GM08714 (cell line): ENCODE measurements at regions not wholly inside any gene's neighbourhood (a gene's known extent, or its start where the extent isn't known, plus 50 kb on each side); places are given as distances from the start of the nearest gene placed in this dataset.
"Not testable (repeated sequence)": the region's sequence is repeated elsewhere in the genome, so short reads cannot be mapped to it uniquely, and the experiment has no call there.

Experiments used
- H3K4me3 ChIP-seq: fragments of 200-500 bp; sonication (Bioruptor generic); 2 replicates; pipeline ENCODE4 v1.5.1; 2014; ENCODE audit warnings: mild to moderate bottlenecking, low read length, inconsistent platforms
- ZNF274 ChIP-seq: IDR thresholded peaks from 2 replicates; pipeline ENCODE4 v1.6.1; 2012; ENCODE audit warnings: mild to moderate bottlenecking, low read depth, low read length

DNA sequence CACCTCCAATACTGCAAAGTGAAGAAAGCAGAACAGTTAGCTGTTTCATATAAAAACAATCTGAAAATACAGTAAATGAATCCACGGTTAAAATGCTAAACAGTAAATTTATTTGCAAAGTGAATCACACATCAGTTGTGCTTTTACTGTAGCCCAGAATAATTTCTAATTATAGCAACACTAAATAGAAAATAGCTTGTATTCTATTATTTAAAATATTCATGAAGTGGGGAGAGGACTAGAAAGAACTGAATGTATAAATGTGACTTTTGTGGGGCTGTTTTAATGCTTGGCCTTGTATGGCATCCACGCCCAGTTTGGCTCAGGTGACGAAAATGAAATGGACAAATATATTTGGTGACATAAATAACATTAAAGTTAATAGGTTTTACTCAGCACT, 148.2 kb downstream of the ATP23 start:
- no peak overlapping the region for H3K4me3 ChIP-seq
- TF ChIP-seq ZNF274: no peak

GRCh38 chr12:58090685-58091084, 149.3 kb downstream of the ATP23 start:
- H3K4me3 ChIP-seq: no peak overlapping the region
- no peak for TF ChIP-seq ZNF274

GRCh38 chr12:58095002-58095401, 153.6 kb downstream of the ATP23 start:
- TF ChIP-seq ZNF274: no peak
- no peak overlapping the region for H3K4me3 ChIP-seq

GRCh38 chr12:58097741-58098140, 156.4 kb downstream of the ATP23 start:
- H3K4me3 ChIP-seq: no peak overlapping the region
- no peak for TF ChIP-seq ZNF274

GRCh38 chr12:58099476-58099875, 158.1 kb downstream of the ATP23 start:
- TF ChIP-seq ZNF274: no peak
- no peak overlapping the region for H3K4me3 ChIP-seq

- no peak for TF ChIP-seq ZNF274
- no peak overlapping the region for H3K4me3 ChIP-seq
These were observed 163.0 kb downstream of the ATP23 start for GRCh38 chr12:58104351-58104755.

DNA sequence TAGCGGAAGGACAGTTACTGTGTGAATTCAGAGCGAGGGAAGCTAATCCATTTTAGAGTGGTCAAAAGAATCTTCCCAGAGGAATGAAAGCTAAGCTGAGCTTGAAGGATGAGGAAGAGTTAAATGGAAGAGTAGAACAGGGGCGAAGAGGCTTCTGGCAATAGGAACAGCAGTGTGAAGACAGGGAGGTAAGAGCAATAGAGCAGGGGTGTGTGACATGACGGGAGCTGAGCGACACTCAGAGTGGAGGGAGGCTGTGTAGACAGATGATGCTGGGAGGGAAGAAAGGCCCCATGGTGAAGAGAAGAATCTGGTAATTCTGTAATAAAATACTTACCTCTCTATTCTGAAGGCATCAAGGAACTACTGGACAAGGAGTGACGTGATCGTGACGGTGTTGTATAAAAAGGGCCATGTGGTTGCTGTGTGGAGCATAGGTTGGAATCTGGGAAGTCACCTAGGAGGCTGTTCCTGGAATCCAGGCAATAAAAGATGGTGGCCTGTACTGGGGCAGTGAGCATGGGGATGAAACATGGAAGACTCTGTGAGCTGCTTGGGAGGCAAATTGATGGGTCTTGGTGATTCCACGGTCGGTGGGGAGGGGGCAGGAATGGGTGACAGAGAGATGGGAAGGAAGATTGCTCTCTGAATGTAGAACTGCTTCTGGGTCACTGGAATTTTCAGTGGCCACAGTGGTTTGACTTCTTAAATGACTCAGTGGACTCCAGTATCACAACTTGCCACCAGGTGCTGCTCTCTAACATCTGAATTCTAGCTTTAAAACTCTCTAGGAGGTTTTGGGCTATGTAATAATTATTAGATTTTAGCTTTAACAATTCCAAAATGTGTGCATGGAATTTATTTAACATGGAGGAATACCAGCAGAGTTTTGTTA, 164.1 kb downstream of the ATP23 start:
- no peak overlapping the region for H3K4me3 ChIP-seq
- no peak for TF ChIP-seq ZNF274

GRCh38 chr12:58106195-58106594, 164.8 kb downstream of the ATP23 start:
- no peak overlapping the region for H3K4me3 ChIP-seq
- TF ChIP-seq ZNF274: no peak

- no peak for TF ChIP-seq ZNF274
- H3K4me3 ChIP-seq: no peak overlapping the region
These were observed 175.8 kb downstream of the ATP23 start for GRCh38 chr12:58117201-58117600.

DNA sequence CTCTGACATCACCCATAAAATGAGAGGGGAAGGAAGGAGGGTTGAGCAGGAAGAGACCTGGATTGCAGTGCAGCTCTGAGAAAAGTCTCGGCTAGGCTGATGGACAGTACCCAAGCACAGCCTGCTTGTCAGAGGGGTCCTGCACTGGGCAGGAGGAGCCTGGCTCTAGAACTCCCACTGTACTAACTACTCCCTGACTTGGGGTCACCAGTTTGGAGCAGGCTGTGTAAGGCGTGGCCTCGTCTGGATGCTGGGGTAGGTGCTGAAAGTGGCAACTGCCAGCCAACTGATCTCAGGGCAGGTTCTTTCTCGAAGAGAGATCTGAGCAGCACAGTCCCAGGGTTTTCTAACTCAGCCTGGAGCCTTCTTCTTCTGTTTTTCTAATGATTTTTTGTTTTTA, 176.3 kb downstream of the ATP23 start:
- no peak for TF ChIP-seq ZNF274
- H3K4me3 ChIP-seq: no peak overlapping the region

DNA sequence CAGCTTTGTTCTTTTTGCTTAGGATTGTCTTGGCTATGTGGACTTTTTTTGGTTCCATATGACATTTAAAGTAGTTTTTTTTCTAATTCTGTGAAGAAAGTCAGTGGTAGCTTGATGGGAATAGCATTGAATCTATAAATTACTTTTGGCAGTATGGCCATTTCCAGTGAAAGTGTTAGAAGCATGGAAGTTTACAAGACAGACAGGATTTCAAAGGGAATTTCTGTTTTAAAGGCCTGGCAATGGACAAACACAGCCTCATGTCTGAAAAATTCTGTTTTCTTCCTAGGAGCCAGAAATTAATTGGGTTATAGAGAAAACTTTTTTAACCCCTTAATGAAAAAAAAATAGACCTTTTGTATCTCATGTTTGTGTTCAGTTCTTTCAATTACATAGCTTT, 184.4 kb downstream of the ATP23 start:
- not testable (repeated sequence) for H3K4me3 ChIP-seq

GRCh38 chr12:58131986-58132755, 190.8 kb downstream of the ATP23 start:
- no peak for TF ChIP-seq ZNF274

GRCh38 chr12:58138424-58138823, 197.1 kb downstream of the ATP23 start:
- no peak overlapping the region for H3K4me3 ChIP-seq
- no peak for TF ChIP-seq ZNF274

More at GRCh38 chr12:58131986-58132755, 190.8 kb downstream of the ATP23 start:
- no peak overlapping the region for H3K4me3 ChIP-seq

GRCh38 chr12:58139894-58140293, 198.5 kb downstream of the ATP23 start:
- H3K4me3 ChIP-seq: no peak overlapping the region
- no peak for TF ChIP-seq ZNF274

DNA sequence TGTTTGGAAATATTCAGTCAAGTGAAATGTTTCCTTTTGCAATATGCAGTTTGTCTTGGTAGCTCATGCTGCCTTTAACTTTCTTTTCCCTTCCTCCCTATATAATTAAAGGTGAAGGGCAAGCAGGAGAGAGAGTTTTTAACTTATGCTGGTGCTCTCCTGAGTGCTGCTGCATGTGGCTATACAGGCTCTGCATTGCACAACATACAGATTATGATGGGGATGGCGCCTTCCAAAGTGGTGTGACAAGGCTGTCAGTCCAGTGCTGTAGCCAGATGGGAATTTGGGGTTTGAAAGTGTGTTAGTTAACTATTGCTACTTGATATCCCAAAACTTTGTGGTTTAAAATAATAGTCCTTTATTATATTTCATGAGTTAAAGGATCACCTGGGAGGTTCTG, 199.0 kb downstream of the ATP23 start:
- H3K4me3 ChIP-seq: no peak overlapping the region
- TF ChIP-seq ZNF274: no peak
